Natural killer cell treated with Interleukin-12 subunit alpha and Interleukin-12 subunit beta and Interleukin-15 and Interleukin-18, amount 100 ng/mL, for 72 hours (primary cell): ENCODE measurements at regions not wholly inside any gene's neighbourhood (a gene's known extent, or its start where the extent isn't known, plus 50 kb on each side); places are given as distances from the start of the nearest gene placed in this dataset.

Experiments used
- ATAC-seq, 2 donors: fragments of 150-1000 bp; cut with Tn5 transposase in 1 of 2; sonication (Bioruptor Pico), chemical (Tn5 transposase) in 1 of 2; 2 replicates each; pipeline ENCODE4 v1.10.0; 2021
- DNase-seq: peaks from one replicate; pipeline ENCODE4 v3.0.0; 2022; ENCODE audit warnings: low spot score
- H3K27ac Mint-ChIP-seq, 2 donors: 1 replicate in 1 of 2; 2 replicates in 1 of 2; pipeline ENCODE4 v1.8.0; 2022; ENCODE audit warnings: mixed read lengths in 2 of 2, mild to moderate bottlenecking in 1 of 2, moderate library complexity in 1 of 2
- H3K27me3 Mint-ChIP-seq, 2 donors: 1 replicate in 1 of 2; 2 replicates in 1 of 2; pipeline ENCODE4 v1.8.0; 2022; ENCODE audit warnings: mixed read lengths in 2 of 2
- H3K36me3 Mint-ChIP-seq: one replicate; pipeline ENCODE4 v1.8.0; 2022; ENCODE audit warnings: mixed read lengths
- H3K4me1 Mint-ChIP-seq, 2 donors: 1 replicate in 1 of 2; 2 replicates in 1 of 2; pipeline ENCODE4 v1.8.0; 2022; ENCODE audit warnings: low read depth in 2 of 2, mixed read lengths in 2 of 2, mild to moderate bottlenecking in 1 of 2
- H3K4me3 Mint-ChIP-seq: one replicate; pipeline ENCODE4 v1.8.0; 2022; ENCODE audit warnings: mixed read lengths
- H3K9me3 Mint-ChIP-seq: 2 replicates; pipeline ENCODE4 v1.8.0; 2022; ENCODE audit warnings: mixed read lengths

- no peak for DNase-seq
- no peak for ATAC-seq
- peaks cover 10% of the 10 kb centered on the region for H3K9me3 Mint-ChIP-seq
- no peaks in the 10 kb centered on the region for H3K4me1 Mint-ChIP-seq
- H3K36me3 Mint-ChIP-seq, result peaks cover 6% of the 10 kb centered on the region
- H3K27ac Mint-ChIP-seq, result no peak overlapping the region
- H3K4me3 Mint-ChIP-seq, result no peak overlapping the region
- no peaks in the 10 kb centered on the region for H3K27me3 Mint-ChIP-seq
Observed at GRCh38 chr1:82697965-82698364, 897.2 kb downstream of the ADGRL2 start.

- Mint-ChIP-seq H3K9me3 (peaks cover 10% of the 10 kb centered on the region), H3K27me3 (no peaks in the 10 kb centered on the region), H3K4me3 (no peak overlapping the region), H3K4me1 (no peaks in the 10 kb centered on the region), H3K27ac (no peak overlapping the region), H3K36me3 (peaks cover 6% of the 10 kb centered on the region)
- no peak for DNase-seq
- no peak for ATAC-seq
Observed at GRCh38 chr1:82695443-82695842, 894.7 kb downstream of the ADGRL2 start.

GRCh38 chr1:82690411-82690810 lies 889.7 kb downstream of the ADGRL2 start:
- DNase-seq (no peak), ATAC-seq (no peak)
- Mint-ChIP-seq H3K9me3 (peaks cover 13% of the 10 kb centered on the region), H3K36me3 (peaks cover 18% of the 10 kb centered on the region), H3K27ac (no peak overlapping the region), H3K27me3 (no peaks in the 10 kb centered on the region), H3K4me3 (no peak overlapping the region), H3K4me1 (no peaks in the 10 kb centered on the region)

DNA sequence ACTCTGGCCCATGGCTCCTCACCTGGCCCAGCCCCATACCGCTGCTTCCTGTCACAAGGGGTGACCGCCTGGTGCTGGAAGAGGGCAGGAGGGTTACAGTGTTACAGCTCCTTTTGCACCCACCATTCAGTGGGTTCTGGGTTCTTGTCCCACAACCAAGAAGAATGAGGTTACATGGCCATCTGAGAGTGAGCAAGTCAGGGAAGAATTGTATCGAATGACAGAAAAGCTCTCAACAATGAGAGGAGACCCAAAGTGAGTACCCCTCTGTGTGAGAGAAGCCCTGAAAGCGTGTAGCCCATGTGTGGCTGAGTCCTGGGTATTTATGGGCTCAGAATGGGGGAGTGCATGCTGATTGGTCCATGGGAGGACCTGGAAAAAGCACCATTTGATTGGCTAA lies 888.5 kb downstream of the ADGRL2 start:
- DNase-seq (no peak), ATAC-seq (no peak)
- no peak overlapping the region for H3K4me3 Mint-ChIP-seq
- peaks cover 13% of the 10 kb centered on the region for H3K36me3 Mint-ChIP-seq
- H3K27me3 Mint-ChIP-seq, result no peaks in the 10 kb centered on the region
- no peaks in the 10 kb centered on the region for H3K4me1 Mint-ChIP-seq
- H3K27ac Mint-ChIP-seq, result no peak overlapping the region
- peaks cover 8% of the 10 kb centered on the region for H3K9me3 Mint-ChIP-seq

GRCh38 chr1:82686774-82687173 lies 886.0 kb downstream of the ADGRL2 start:
- Mint-ChIP-seq H3K27ac (no peak overlapping the region), H3K36me3 (peaks cover 12% of the 10 kb centered on the region), H3K27me3 (no peaks in the 10 kb centered on the region), H3K4me1 (no peaks in the 10 kb centered on the region), H3K4me3 (no peak overlapping the region), H3K9me3 (peaks cover 14% of the 10 kb centered on the region)
- ATAC-seq (no peak), DNase-seq (no peak)

- no peak overlapping the region for H3K27ac Mint-ChIP-seq
- DNase-seq, result no peak
- ATAC-seq, result no peak
- H3K4me1 Mint-ChIP-seq, result peaks cover 0 to 3% of the 10 kb centered on the region in 2 donors
- H3K27me3 Mint-ChIP-seq, result no peaks in the 10 kb centered on the region
- H3K36me3 Mint-ChIP-seq, result no peaks in the 10 kb centered on the region
- H3K4me3 Mint-ChIP-seq, result no peak overlapping the region
- peaks cover 3% of the 10 kb centered on the region for H3K9me3 Mint-ChIP-seq
Observed at GRCh38 chr1:82646888-82647287, 846.2 kb downstream of the ADGRL2 start.

GRCh38 chr1:82646336-82646735 lies 845.6 kb downstream of the ADGRL2 start:
- peaks cover 5% of the 10 kb centered on the region for H3K9me3 Mint-ChIP-seq
- ATAC-seq (no peak), DNase-seq (no peak)
- no peak overlapping the region for H3K4me3 Mint-ChIP-seq
- peaks cover 0 to 3% of the 10 kb centered on the region in 2 donors for H3K4me1 Mint-ChIP-seq
- no peaks in the 10 kb centered on the region for H3K27me3 Mint-ChIP-seq
- H3K27ac Mint-ChIP-seq, result no peak overlapping the region
- no peaks in the 10 kb centered on the region for H3K36me3 Mint-ChIP-seq

DNA sequence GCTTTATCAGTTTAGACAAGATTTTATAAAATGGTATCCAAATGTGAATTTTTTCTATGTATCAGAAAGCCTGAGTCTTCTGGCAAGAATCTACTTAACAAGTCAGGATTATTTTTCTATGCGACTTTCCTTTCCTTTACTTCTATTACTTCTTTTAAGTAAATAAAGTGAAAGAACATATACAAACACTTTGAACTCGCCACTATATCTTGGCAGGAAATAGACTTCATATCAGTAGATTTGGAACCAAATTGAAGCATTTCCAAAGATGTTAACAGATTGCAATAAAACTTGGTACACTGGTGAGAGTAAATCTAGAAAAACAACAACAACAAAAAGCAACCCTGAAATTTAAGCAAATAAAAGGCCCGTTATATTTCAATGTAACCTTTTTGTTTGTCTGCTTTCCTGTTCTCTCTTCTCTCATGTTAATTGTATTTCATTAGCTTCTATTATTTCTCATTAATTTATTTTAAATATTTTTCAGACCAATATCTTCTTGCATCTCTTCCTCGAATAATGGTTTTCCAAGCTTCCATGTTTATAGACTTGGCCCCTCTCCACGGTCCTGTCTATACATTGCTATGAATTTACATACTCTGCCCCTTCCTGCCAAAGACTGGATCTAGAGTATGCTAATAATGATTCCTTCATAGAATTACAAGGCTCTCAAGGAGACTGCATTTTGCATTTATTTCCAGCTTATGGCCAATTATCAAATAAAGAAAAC lies 843.6 kb downstream of the ADGRL2 start:
- no peak for DNase-seq
- H3K36me3 Mint-ChIP-seq, result no peaks in the 10 kb centered on the region
- ATAC-seq, result no peak
- H3K4me1 Mint-ChIP-seq, result peaks cover 0 to 3% of the 10 kb centered on the region in 2 donors
- no peaks in the 10 kb centered on the region for H3K27me3 Mint-ChIP-seq
- no peak overlapping the region for H3K4me3 Mint-ChIP-seq
- peaks cover 5% of the 10 kb centered on the region for H3K9me3 Mint-ChIP-seq
- no peak overlapping the region for H3K27ac Mint-ChIP-seq

DNA sequence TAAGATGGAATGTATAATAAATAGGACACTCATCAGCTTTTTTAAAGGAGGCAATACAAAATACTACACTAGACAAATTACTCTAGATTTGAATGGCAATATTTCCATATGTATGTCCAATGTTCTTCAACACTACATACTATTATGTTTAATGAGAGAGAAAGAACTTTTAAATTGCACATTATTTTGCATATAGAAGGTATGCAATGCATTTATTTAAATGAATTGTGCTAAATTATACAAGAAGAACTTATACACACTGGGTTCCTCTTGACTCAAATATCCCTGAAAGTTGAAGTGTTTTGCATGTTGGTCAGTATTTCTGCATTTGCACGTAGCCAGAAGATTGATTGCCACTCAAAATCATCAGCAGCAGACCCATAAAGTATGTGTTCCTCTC lies 839.6 kb downstream of the ADGRL2 start:
- Mint-ChIP-seq H3K27me3 (no peaks in the 10 kb centered on the region), H3K9me3 (peaks cover 3% of the 10 kb centered on the region), H3K4me3 (no peak overlapping the region), H3K4me1 (no peaks in the 10 kb centered on the region), H3K36me3 (peaks cover 6% of the 10 kb centered on the region), H3K27ac (no peak overlapping the region)
- DNase-seq (no peak), ATAC-seq (no peak)

GRCh38 chr1:82634266-82634665 lies 833.5 kb downstream of the ADGRL2 start:
- Mint-ChIP-seq H3K36me3 (peaks cover 10% of the 10 kb centered on the region), H3K9me3 (peaks cover 7% of the 10 kb centered on the region), H3K27ac (no peak overlapping the region), H3K4me3 (no peak overlapping the region), H3K27me3 (no peaks in the 10 kb centered on the region), H3K4me1 (no peaks in the 10 kb centered on the region)
- no peak for DNase-seq
- no peak for ATAC-seq

DNA sequence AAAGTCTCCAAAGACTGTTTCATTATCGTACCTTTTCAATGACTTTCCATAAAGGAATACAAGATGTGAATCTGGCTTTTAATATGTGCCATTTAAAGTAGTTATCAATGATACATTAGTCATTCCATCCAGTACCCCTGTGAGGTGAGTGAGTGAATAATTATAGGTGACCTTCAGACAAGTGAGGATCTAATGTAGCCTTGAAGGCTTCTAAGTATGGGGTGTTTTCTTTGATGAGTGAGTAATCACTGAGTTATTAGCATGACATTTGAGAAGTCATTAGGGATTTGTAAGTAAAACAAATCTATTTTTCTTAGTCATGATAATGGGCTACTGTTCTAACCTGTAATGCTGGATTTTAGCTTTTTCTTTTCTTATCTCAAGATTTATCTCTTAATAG lies 831.4 kb downstream of the ADGRL2 start:
- H3K36me3 Mint-ChIP-seq, result peaks cover 9% of the 10 kb centered on the region
- H3K27ac Mint-ChIP-seq, result no peak overlapping the region
- no peaks in the 10 kb centered on the region for H3K4me1 Mint-ChIP-seq
- DNase-seq (no peak), ATAC-seq (no peak)
- H3K27me3 Mint-ChIP-seq, result no peaks in the 10 kb centered on the region
- no peak overlapping the region for H3K4me3 Mint-ChIP-seq
- H3K9me3 Mint-ChIP-seq, result peaks cover 7% of the 10 kb centered on the region

DNA sequence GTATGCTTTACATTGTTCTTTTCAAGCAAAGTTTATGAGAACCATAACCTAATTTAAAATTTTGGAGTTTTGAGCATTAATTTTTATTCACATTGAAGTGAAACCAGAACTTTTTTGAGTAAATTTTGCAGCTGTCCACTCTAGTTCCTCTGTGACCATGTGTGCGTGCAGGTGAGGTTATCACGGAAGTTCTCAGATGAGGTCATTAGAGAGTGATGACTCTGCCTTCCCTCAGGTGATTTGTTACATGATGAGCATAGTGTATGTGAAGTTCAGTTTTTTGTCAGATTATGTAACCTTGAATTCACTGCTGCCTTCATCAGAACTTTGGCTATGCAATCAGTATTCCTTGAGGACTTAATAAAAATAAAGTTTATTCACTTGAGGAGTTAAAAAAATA lies 828.2 kb downstream of the ADGRL2 start:
- DNase-seq, result no peak
- Mint-ChIP-seq H3K9me3 (peaks cover 13% of the 10 kb centered on the region), H3K27ac (no peak overlapping the region), H3K4me3 (no peak overlapping the region), H3K27me3 (no peaks in the 10 kb centered on the region), H3K4me1 (no peaks in the 10 kb centered on the region), H3K36me3 (peaks cover 4% of the 10 kb centered on the region)
- ATAC-seq, result no peak

GRCh38 chr1:82625537-82625936 lies 824.8 kb downstream of the ADGRL2 start:
- peaks cover 3% of the 10 kb centered on the region for H3K36me3 Mint-ChIP-seq
- ATAC-seq, result no peak
- H3K27me3 Mint-ChIP-seq, result no peaks in the 10 kb centered on the region
- no peak overlapping the region for H3K27ac Mint-ChIP-seq
- DNase-seq, result no peak
- peaks cover 14% of the 10 kb centered on the region for H3K9me3 Mint-ChIP-seq
- no peaks in the 10 kb centered on the region for H3K4me1 Mint-ChIP-seq
- H3K4me3 Mint-ChIP-seq, result no peak overlapping the region

DNA sequence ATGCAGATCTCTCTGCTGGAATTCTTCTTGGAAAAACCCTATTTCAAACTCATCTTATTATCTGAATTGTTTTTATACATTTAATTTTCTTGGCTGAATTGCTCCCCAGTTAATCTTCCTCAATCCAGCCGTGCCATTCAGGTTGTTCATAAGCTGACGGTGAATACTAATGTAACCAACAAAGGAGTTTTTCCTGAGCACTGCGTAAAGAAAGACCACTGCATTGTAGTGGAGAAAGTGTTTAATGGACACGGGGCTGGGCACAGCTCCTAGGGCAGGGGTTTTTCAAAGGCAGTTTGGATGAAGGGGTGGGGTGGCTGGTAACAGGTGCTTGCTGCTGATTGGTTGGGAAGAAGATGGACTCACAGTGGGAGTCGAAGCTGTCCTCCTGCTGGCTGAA lies 820.3 kb downstream of the ADGRL2 start:
- no peak for ATAC-seq
- H3K4me1 Mint-ChIP-seq, result no peaks in the 10 kb centered on the region
- no peak for DNase-seq
- H3K27me3 Mint-ChIP-seq, result no peaks in the 10 kb centered on the region
- H3K9me3 Mint-ChIP-seq, result peaks cover 4% of the 10 kb centered on the region
- H3K4me3 Mint-ChIP-seq, result no peak overlapping the region
- no peak overlapping the region for H3K27ac Mint-ChIP-seq
- H3K36me3 Mint-ChIP-seq, result no peaks in the 10 kb centered on the region

DNA sequence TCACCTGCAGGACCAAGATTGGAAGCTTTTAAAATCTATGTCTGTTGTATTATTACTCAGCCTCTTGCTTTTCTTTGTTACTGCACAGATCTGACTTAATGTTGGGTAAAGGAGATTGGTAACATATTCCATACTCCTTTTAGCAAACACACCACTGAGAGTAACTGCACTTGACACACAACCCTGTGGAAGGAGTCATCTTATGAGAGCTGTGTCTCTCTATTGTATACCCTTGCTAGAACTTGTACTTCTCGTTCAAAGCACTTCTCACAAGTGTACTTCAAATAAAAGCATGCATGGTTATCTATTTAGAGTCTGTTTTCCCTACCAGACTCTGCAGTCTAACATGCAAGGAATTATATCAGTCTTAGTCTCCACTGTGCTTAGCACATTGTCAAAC lies 813.4 kb downstream of the ADGRL2 start:
- no peak overlapping the region for H3K27ac Mint-ChIP-seq
- H3K4me3 Mint-ChIP-seq, result no peak overlapping the region
- peaks cover 4% of the 10 kb centered on the region for H3K9me3 Mint-ChIP-seq
- H3K27me3 Mint-ChIP-seq, result no peaks in the 10 kb centered on the region
- no peaks in the 10 kb centered on the region for H3K36me3 Mint-ChIP-seq
- DNase-seq (no peak), ATAC-seq (no peak)
- no peaks in the 10 kb centered on the region for H3K4me1 Mint-ChIP-seq
